ENCODE measurements at regions not wholly inside any gene's neighbourhood (a gene's known extent, or its start where the extent isn't known, plus 50 kb on each side); places are given as distances from the start of the nearest gene placed in this dataset.

DNA sequence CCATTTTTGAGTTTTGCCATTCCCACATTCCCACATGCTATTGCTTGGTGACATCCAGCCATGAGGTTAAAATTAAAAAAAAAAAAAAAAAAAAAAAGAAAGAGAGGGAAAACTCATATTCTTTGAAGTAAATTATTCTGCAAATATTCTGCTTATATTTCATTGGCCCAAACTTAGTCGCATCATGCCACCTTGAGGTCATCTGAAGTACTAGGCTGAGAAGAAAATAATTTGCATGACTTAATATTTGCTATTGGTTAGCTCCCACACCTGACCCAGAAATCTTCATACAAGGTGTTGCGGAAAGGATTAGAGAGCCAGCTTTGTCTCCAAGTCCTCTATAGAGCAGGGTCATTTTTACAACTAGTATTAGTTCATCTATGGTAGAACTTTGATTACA, 2206.0 kb downstream of the MRPL39 start:
- TF ChIP-seq, protein P1, sequence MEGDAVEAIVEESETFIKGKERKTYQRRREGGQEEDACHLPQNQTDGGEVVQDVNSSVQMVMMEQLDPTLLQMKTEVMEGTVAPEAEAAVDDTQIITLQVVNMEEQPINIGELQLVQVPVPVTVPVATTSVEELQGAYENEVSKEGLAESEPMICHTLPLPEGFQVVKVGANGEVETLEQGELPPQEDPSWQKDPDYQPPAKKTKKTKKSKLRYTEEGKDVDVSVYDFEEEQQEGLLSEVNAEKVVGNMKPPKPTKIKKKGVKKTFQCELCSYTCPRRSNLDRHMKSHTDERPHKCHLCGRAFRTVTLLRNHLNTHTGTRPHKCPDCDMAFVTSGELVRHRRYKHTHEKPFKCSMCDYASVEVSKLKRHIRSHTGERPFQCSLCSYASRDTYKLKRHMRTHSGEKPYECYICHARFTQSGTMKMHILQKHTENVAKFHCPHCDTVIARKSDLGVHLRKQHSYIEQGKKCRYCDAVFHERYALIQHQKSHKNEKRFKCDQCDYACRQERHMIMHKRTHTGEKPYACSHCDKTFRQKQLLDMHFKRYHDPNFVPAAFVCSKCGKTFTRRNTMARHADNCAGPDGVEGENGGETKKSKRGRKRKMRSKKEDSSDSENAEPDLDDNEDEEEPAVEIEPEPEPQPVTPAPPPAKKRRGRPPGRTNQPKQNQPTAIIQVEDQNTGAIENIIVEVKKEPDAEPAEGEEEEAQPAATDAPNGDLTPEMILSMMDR (tag by site-specific recombination; IDR thresholded peaks at IDR 0.05) = no peak
- no peak for TF ChIP-seq ZNF121 (tag by site-specific recombination; IDR thresholded peaks at IDR 0.05)
- TF ChIP-seq ZNF311 (tag by site-specific recombination; IDR thresholded peaks at IDR 0.05; ENCODE audit: borderline replicate concordance) = no peak
- TF ChIP-seq, protein P2, sequence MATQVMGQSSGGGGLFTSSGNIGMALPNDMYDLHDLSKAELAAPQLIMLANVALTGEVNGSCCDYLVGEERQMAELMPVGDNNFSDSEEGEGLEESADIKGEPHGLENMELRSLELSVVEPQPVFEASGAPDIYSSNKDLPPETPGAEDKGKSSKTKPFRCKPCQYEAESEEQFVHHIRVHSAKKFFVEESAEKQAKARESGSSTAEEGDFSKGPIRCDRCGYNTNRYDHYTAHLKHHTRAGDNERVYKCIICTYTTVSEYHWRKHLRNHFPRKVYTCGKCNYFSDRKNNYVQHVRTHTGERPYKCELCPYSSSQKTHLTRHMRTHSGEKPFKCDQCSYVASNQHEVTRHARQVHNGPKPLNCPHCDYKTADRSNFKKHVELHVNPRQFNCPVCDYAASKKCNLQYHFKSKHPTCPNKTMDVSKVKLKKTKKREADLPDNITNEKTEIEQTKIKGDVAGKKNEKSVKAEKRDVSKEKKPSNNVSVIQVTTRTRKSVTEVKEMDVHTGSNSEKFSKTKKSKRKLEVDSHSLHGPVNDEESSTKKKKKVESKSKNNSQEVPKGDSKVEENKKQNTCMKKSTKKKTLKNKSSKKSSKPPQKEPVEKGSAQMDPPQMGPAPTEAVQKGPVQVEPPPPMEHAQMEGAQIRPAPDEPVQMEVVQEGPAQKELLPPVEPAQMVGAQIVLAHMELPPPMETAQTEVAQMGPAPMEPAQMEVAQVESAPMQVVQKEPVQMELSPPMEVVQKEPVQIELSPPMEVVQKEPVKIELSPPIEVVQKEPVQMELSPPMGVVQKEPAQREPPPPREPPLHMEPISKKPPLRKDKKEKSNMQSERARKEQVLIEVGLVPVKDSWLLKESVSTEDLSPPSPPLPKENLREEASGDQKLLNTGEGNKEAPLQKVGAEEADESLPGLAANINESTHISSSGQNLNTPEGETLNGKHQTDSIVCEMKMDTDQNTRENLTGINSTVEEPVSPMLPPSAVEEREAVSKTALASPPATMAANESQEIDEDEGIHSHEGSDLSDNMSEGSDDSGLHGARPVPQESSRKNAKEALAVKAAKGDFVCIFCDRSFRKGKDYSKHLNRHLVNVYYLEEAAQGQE (tag by site-specific recombination; IDR thresholded peaks at IDR 0.05) = no peak
- TF ChIP-seq ZNF223 (tag by site-specific recombination; IDR thresholded peaks at IDR 0.05) = no peak
- TF ChIP-seq ZNF302 (tag by site-specific recombination; IDR thresholded peaks at IDR 0.05; ENCODE audit: low read depth) = no peak
- no peak for TF ChIP-seq TCF7L2 (IDR thresholded peaks at IDR 0.05; ENCODE audit: borderline replicate concordance, low read depth, low read length)
- TF ChIP-seq YY2 (tag by site-specific recombination; IDR thresholded peaks at IDR 0.05) = no peak
- TF ChIP-seq, protein P3, sequence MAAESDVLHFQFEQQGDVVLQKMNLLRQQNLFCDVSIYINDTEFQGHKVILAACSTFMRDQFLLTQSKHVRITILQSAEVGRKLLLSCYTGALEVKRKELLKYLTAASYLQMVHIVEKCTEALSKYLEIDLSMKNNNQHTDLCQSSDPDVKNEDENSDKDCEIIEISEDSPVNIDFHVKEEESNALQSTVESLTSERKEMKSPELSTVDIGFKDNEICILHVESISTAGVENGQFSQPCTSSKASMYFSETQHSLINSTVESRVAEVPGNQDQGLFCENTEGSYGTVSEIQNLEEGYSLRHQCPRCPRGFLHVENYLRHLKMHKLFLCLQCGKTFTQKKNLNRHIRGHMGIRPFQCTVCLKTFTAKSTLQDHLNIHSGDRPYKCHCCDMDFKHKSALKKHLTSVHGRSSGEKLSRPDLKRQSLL (tag by site-specific recombination; IDR thresholded peaks at IDR 0.05) = no peak
- TF ChIP-seq, protein P4, sequence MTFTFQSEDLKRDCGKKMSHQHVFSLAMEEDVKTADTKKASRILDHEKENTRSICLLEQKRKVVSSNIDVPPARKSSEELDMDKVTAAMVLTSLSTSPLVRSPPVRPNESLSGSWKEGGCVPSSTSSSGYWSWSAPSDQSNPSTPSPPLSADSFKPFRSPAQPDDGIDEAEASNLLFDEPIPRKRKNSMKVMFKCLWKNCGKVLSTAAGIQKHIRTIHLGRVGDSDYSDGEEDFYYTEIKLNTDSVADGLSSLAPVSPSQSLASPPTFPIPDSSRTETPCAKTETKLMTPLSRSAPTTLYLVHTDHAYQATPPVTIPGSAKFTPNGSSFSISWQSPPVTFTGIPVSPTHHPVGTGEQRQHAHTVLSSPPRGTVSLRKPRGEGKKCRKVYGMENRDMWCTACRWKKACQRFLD (tag by site-specific recombination; IDR thresholded peaks at IDR 0.05) = no peak
- no peak for TF ChIP-seq ZNF558 (tag by site-specific recombination; IDR thresholded peaks at IDR 0.05)
- TF ChIP-seq YY1 (tag by site-specific recombination; IDR thresholded peaks at IDR 0.05) = no peak
- no peak for TF ChIP-seq ZFP41 (tag by site-specific recombination; IDR thresholded peaks at IDR 0.05; ENCODE audit: borderline replicate concordance)
- TF ChIP-seq, protein P5, sequence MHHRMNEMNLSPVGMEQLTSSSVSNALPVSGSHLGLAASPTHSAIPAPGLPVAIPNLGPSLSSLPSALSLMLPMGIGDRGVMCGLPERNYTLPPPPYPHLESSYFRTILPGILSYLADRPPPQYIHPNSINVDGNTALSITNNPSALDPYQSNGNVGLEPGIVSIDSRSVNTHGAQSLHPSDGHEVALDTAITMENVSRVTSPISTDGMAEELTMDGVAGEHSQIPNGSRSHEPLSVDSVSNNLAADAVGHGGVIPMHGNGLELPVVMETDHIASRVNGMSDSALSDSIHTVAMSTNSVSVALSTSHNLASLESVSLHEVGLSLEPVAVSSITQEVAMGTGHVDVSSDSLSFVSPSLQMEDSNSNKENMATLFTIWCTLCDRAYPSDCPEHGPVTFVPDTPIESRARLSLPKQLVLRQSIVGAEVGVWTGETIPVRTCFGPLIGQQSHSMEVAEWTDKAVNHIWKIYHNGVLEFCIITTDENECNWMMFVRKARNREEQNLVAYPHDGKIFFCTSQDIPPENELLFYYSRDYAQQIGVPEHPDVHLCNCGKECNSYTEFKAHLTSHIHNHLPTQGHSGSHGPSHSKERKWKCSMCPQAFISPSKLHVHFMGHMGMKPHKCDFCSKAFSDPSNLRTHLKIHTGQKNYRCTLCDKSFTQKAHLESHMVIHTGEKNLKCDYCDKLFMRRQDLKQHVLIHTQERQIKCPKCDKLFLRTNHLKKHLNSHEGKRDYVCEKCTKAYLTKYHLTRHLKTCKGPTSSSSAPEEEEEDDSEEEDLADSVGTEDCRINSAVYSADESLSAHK (tag by site-specific recombination; IDR thresholded peaks at IDR 0.05) = no peak

Data from HEK293 (cell line).